NT2/D1 (cell line): ENCODE measurements at regions not wholly inside any gene's neighbourhood (a gene's known extent, or its start where the extent isn't known, plus 50 kb on each side); places are given as distances from the start of the nearest gene placed in this dataset.
A peak's percentile ranks its signal among the peaks of the same experiment; 100 is the strongest.

Experiments used
- DNase-seq: peaks from one replicate; pipeline ENCODE4 v3.0.0-alpha.2; 2011; ENCODE audit warnings: low read depth, low spot score
- H3K27me3 ChIP-seq: 2 replicates; pipeline ENCODE4 v1.6.0; 2011; ENCODE audit warnings: mild to moderate bottlenecking; ENCODE audit not compliant: insufficient read length, insufficient read depth
- H3K36me3 ChIP-seq: 2 replicates; pipeline ENCODE4 v1.6.1; 2011; ENCODE audit warnings: mild to moderate bottlenecking, low read length, mixed read lengths; ENCODE audit not compliant: insufficient read depth, insufficient read length
- H3K4me1 ChIP-seq: 2 replicates; pipeline ENCODE4 v1.5.1; 2011; ENCODE audit not compliant: insufficient read depth, insufficient read length
- H3K4me3 ChIP-seq: 2 replicates; pipeline ENCODE4 v1.5.1; 2011; ENCODE audit warnings: low read depth; ENCODE audit not compliant: insufficient read length
- H3K9ac ChIP-seq: 2 replicates; pipeline ENCODE4 v1.6.0; 2011; ENCODE audit warnings: low read depth; ENCODE audit not compliant: insufficient read length
- H3K9me3 ChIP-seq: 2 replicates; pipeline ENCODE4 v1.5.1; 2011; ENCODE audit warnings: mild to moderate bottlenecking, low read length; ENCODE audit not compliant: insufficient read depth
- SUZ12 ChIP-seq: IDR thresholded peaks from 2 replicates; pipeline ENCODE4 v1.6.1; 2011; ENCODE audit not compliant: insufficient read length, insufficient read depth; ENCODE audit errors: extremely low read depth
- YY1 ChIP-seq: IDR thresholded peaks from 2 replicates; pipeline ENCODE4 v1.6.1; 2011; ENCODE audit not compliant: insufficient read length, insufficient read depth
- ZNF274 ChIP-seq: IDR thresholded peaks from 2 replicates; pipeline ENCODE4 v1.6.1; 2011; ENCODE audit warnings: mild to moderate bottlenecking, low read depth, low read length

DNA sequence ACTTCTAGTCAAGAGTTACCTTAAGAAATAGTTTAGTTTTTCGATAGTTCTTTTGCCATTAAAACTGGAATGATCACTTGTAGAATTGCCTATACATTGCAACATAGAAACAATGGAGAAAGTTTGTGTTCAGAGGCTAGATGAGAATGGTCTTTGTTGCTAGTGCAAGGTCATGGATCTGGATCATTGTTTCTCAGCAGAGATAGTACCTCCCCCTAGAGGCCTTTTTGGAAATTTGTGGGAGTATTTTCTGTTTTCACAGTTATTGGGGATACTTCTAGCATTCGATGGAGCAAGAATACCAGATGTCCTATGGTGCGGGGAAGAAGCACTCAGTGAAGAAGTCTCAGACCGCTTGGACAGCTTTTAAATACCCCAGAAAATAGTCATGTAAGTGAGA lies 138.8 kb upstream of the HMGA2 start:
- H3K4me1 ChIP-seq: no peaks in the 10 kb centered on the region
- DNase-seq: peak; percentile 13
- no peaks in the 10 kb centered on the region for H3K27me3 ChIP-seq
- H3K36me3 ChIP-seq: no peaks in the 10 kb centered on the region
- TF ChIP-seq ZNF274: no peak
- TF ChIP-seq YY1: no peak
- no peak for TF ChIP-seq SUZ12
- H3K9me3 ChIP-seq: no peaks in the 10 kb centered on the region
- no peak overlapping the region for H3K4me3 ChIP-seq
- no peak overlapping the region for H3K9ac ChIP-seq

DNA sequence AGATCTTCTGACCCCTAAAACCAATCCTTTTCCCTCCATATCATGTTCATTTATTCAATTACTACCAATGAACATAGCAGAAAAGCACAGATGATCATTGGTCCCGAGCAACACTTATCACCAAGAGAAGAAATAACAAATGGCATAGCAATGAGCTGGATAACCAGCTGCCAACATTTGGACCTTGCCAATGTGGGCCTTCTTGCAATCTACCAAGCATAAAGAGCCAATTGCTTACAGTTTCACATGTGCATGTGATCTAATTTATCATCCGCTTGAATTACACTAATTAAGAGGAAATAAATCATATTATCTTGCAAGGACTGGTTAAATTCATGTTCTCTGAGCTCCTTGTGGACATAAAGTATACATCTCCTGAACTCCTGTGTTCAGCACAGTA lies 134.8 kb upstream of the HMGA2 start:
- H3K4me1 ChIP-seq: no peaks in the 10 kb centered on the region
- no peaks in the 10 kb centered on the region for H3K9me3 ChIP-seq
- no peak for TF ChIP-seq YY1
- no peak for TF ChIP-seq SUZ12
- no peak for TF ChIP-seq ZNF274
- H3K9ac ChIP-seq: no peak overlapping the region
- DNase-seq: no peak
- H3K27me3 ChIP-seq: no peaks in the 10 kb centered on the region
- H3K36me3 ChIP-seq: no peaks in the 10 kb centered on the region
- no peak overlapping the region for H3K4me3 ChIP-seq

DNA sequence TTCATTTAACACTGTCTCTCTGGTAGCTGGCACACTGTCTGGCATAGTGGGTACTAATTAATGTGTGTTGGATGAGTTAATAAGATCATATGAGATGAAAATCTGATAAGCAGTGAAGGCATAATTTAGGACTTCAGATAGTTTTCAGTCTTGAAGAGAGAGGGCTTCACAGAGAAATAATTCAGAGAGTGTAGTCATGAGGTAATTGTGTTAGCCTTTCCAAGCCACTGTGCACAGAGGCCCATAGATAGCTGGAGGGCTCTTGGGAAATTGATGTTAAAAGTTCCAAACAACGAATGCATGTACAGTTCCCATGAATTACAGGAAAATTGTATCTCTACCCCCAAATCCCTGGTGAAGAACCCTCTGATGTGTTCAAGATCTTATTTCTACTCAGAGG lies 133.8 kb upstream of the HMGA2 start:
- no peak for TF ChIP-seq ZNF274
- TF ChIP-seq SUZ12: no peak
- no peak for TF ChIP-seq YY1

DNA sequence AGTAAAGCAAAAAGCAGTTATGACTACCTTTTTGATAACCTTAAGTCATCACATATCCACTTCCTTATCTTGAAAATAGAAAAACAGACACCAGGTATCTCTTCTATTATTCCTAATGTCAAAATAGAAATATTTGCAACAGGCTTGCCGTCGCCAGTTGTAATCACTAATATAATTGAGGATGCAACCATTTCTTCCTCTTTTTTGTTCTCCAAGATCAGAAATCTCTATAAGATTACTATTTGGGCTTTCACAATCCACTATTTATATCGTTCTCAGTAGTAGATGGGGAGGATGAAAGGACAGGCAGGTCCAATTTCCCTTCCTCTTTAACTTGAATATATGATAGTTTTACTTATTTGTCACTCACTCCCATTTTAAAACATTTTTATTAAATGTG lies 130.2 kb upstream of the HMGA2 start:
- no peaks in the 10 kb centered on the region for H3K4me1 ChIP-seq
- TF ChIP-seq YY1: no peak
- no peak for TF ChIP-seq SUZ12
- TF ChIP-seq ZNF274: no peak
- no peak overlapping the region for H3K9ac ChIP-seq

More for the DNA sequence above, 133.8 kb upstream of the HMGA2 start:
- no peak overlapping the region for H3K4me3 ChIP-seq
- no peak overlapping the region for H3K9ac ChIP-seq
- no peaks in the 10 kb centered on the region for H3K4me1 ChIP-seq
- H3K27me3 ChIP-seq: no peaks in the 10 kb centered on the region
- no peaks in the 10 kb centered on the region for H3K9me3 ChIP-seq
- no peaks in the 10 kb centered on the region for H3K36me3 ChIP-seq
- no peak for DNase-seq

DNA sequence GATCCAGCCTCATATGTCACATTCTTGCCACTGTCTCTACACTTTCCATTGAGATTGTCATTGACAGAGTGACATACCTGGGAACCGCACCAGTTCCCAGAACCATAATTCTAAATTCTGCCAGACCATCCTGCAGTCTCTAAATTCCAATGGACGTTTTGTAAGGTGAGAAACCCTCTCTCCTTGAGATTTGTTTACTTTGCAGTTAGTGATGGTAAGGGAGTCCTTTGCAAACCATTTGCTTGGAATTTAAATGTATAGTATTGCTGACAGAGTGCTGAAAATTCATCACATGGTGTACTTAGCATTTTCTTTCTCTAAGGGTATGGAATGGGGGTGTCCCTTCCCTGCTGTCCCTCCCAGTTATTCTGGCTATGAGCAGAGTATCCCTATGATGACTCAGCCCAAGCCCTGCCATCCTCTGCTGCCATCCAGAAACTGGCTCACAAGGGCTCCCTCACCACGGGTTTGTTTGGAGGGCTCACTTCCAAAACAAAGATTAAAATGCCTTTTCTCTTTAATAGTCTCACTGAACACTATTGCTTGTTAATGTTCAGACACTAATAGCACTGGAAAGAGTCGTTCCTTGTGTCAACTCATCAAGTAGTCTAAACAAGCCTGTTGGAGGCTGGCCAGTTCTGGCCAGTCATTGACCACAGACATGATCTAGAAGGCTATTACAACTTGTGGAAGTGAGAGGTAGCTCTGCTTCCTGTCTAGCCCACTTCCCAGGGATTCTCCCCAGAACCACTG lies 129.0 kb upstream of the HMGA2 start:
- no peak overlapping the region for H3K9ac ChIP-seq
- DNase-seq: no peak
- no peaks in the 10 kb centered on the region for H3K36me3 ChIP-seq
- TF ChIP-seq SUZ12 (no peak), ZNF274 (no peak), YY1 (no peak)
- H3K4me3 ChIP-seq: no peak overlapping the region
- H3K9me3 ChIP-seq: no peaks in the 10 kb centered on the region
- no peaks in the 10 kb centered on the region for H3K4me1 ChIP-seq
- H3K27me3 ChIP-seq: no peaks in the 10 kb centered on the region

More for the DNA sequence above, 130.2 kb upstream of the HMGA2 start:
- no peaks in the 10 kb centered on the region for H3K9me3 ChIP-seq
- no peak for DNase-seq
- no peaks in the 10 kb centered on the region for H3K27me3 ChIP-seq
- H3K4me3 ChIP-seq: no peak overlapping the region
- H3K36me3 ChIP-seq: no peaks in the 10 kb centered on the region

DNA sequence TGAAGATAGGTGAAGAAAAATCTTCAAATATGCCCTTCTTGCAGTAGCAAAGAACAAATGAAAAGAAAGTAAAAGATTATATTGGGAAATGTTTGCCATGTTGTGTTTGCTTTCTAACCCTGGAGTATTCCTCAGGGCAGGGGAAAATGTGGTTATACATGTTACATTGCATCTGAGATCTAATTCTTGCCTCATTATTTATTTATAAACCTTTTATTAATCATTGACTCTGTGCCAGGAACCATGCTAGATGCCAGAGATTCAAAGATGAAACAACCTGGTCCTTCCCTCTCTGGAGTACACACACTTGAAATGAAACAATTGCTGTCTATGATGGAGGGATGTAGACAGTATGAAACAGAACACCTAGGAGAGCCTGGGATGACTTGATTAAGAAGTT lies 128.1 kb upstream of the HMGA2 start:
- Histone ChIP-seq H3K36me3 (no peaks in the 10 kb centered on the region), H3K4me1 (no peaks in the 10 kb centered on the region), H3K4me3 (no peak overlapping the region), H3K9me3 (no peaks in the 10 kb centered on the region), H3K27me3 (no peaks in the 10 kb centered on the region), H3K9ac (no peak overlapping the region)
- no peak for DNase-seq
- no peak for TF ChIP-seq SUZ12
- TF ChIP-seq YY1: no peak
- TF ChIP-seq ZNF274: no peak

DNA sequence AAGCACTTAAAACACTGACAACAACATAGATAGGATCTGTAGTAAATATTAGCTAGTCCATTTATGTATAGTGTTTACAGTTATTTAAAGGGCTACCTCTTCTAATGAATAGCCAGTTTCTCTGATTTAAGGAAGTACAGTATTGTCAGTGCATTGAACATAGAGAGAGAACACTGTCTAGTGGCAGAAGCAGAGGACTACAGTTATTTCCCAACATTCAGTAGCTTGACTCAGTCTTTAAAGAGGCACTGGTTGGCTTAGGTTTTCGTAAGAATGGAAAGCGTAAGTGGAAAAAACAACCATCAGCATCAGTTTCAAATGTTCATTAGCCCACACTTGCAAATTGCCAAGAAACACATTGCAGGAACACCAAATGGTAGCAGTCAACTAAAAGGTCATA lies 125.0 kb upstream of the HMGA2 start:
- Histone ChIP-seq H3K9ac (no peak overlapping the region), H3K4me1 (no peaks in the 10 kb centered on the region), H3K36me3 (no peaks in the 10 kb centered on the region), H3K4me3 (no peak overlapping the region), H3K9me3 (peaks cover 3% of the 10 kb centered on the region; the same call in 1 of the 2 replicates), H3K27me3 (no peaks in the 10 kb centered on the region)
- TF ChIP-seq SUZ12: no peak
- TF ChIP-seq ZNF274: no peak
- TF ChIP-seq YY1: no peak
- no peak for DNase-seq
